Activated CD4-positive, alpha-beta T cell treated with anti-CD3 and anti-CD28 coated beads, Interleukin-2, amount 50 U/mL, for 16 hours (primary cell): ENCODE measurements at regions not wholly inside any gene's neighbourhood (a gene's known extent, or its start where the extent isn't known, plus 50 kb on each side); places are given as distances from the start of the nearest gene placed in this dataset.

Experiments
- DNase-seq: peaks from one replicate; pipeline ENCODE4 v3.0.0-alpha.2; 2020

- no peak for DNase-seq
Measured at GRCh38 chrX:80098038-80098437, 83.5 kb downstream of the TBX22 start.

GRCh38 chrX:80120335-80120734, 105.8 kb downstream of the TBX22 start:
- DNase-seq = no peak

- DNase-seq = no peak
Measured at GRCh38 chrX:80138938-80139337, 124.4 kb downstream of the TBX22 start.

- DNase-seq = no peak
Measured at GRCh38 chrX:80139564-80139963, 125.0 kb downstream of the TBX22 start.

- no peak for DNase-seq
Measured at GRCh38 chrX:80170581-80170980, 156.0 kb downstream of the TBX22 start.

GRCh38 chrX:80173261-80173660, 158.7 kb downstream of the TBX22 start:
- DNase-seq = no peak

- no peak for DNase-seq
Measured at GRCh38 chrX:80174925-80175574, 160.5 kb downstream of the TBX22 start.

GRCh38 chrX:80181079-80181478, 166.5 kb downstream of the TBX22 start:
- peak; percentile 8 for DNase-seq

GRCh38 chrX:80184854-80185253, 170.3 kb downstream of the TBX22 start:
- DNase-seq = no peak

- no peak for DNase-seq
Measured at GRCh38 chrX:80206647-80207046, 192.1 kb downstream of the TBX22 start.

GRCh38 chrX:80207327-80207726, 192.8 kb downstream of the TBX22 start:
- no peak for DNase-seq

GRCh38 chrX:80216086-80216485, 201.5 kb downstream of the TBX22 start:
- no peak for DNase-seq

GRCh38 chrX:80223982-80224579, 196.2 kb upstream of the TENT5D start:
- no peak for DNase-seq

GRCh38 chrX:80229626-80230025, 190.6 kb upstream of the TENT5D start:
- no peak for DNase-seq

- DNase-seq = no peak
Measured at GRCh38 chrX:80237072-80237471, 183.2 kb upstream of the TENT5D start.

- DNase-seq = no peak
Measured at GRCh38 chrX:80246271-80246670, 174.0 kb upstream of the TENT5D start.

- no peak for DNase-seq
Measured at GRCh38 chrX:80266287-80266686, 154.0 kb upstream of the TENT5D start.

GRCh38 chrX:80266979-80267378, 153.3 kb upstream of the TENT5D start:
- no peak for DNase-seq

GRCh38 chrX:80267790-80268189, 152.5 kb upstream of the TENT5D start:
- DNase-seq = no peak

- DNase-seq = no peak
Measured at GRCh38 chrX:80282535-80282934, 137.7 kb upstream of the TENT5D start.

GRCh38 chrX:80285131-80285773, 135.0 kb upstream of the TENT5D start:
- peak; percentile 33 for DNase-seq

GRCh38 chrX:80290834-80291233, 129.4 kb upstream of the TENT5D start:
- no peak for DNase-seq

GRCh38 chrX:80293354-80293753, 126.9 kb upstream of the TENT5D start:
- no peak for DNase-seq

- peak; percentile 19 for DNase-seq
Measured at GRCh38 chrX:80306007-80306406, 114.2 kb upstream of the TENT5D start.

GRCh38 chrX:80312448-80312847, 107.8 kb upstream of the TENT5D start:
- no peak for DNase-seq
